GM12878 (cell line): ENCODE measurements at regions not wholly inside any gene's neighbourhood (a gene's known extent, or its start where the extent isn't known, plus 50 kb on each side); places are given as distances from the start of the nearest gene placed in this dataset.

Experiments used
- ATAC-seq: fragments of 200-7000 bp; cut with Tn5 transposase; 3 replicates; pipeline ENCODE4 v1.9.1; 2020; ENCODE audit warnings: mild to moderate bottlenecking, moderate library complexity
- BruUV-seq: library from RNA; stranded (reverse); fragments of 400-500 nt; replicated peaks from 2 replicates; lab custom pipeline; 2021; lab: Mats Ljungman, UMichigan
- CTCF ChIA-PET: fragments of 300-600 bp; sonication (Branson Sonifier 250); formaldehyde crosslinking; extraction: SDS; loops from one replicate; lab custom pipeline; 2021; ENCODE audit warnings: inconsistent platforms; lab: Yijun Ruan, JAX
- POLR2A ChIA-PET: fragments of 350-600 bp; formaldehyde crosslinking; extraction: SDS; loops from one replicate; lab custom pipeline; 2021; ENCODE audit warnings: inconsistent platforms; lab: Charles Lee
- RAD21 ChIA-PET: fragments of 300-600 bp; sonication (Branson Sonifier 250); formaldehyde crosslinking; loops from one replicate; lab custom pipeline; 2023; ENCODE audit warnings: antibody characterized with exemption; ENCODE audit not compliant: unreplicated experiment; lab: Charles Lee
- SMC1A ChIA-PET: fragments of 300-600 bp; sonication (Branson Sonifier 250); formaldehyde crosslinking; loops from one replicate; lab custom pipeline; 2023; ENCODE audit not compliant: unreplicated experiment, uncharacterized antibody; lab: Charles Lee
- DNase-seq: peaks from one replicate; pipeline ENCODE4 v3.0.0-alpha.2; 2011; ENCODE audit warnings: low read depth, low spot score
- FAIRE-seq: peaks from 3 replicates; lab custom pipeline; 2011; peaks lifted over from hg19 to GRCh38; lab: Jason Lieb, UNC
- H2AFZ ChIP-seq: 2 replicates; pipeline ENCODE4 v1.6.0; 2011; ENCODE audit warnings: low read depth, low read length, control low read depth; ENCODE audit not compliant: control insufficient read depth
- H3K27ac ChIP-seq: 2 replicates; pipeline ENCODE4 v1.5.1; 2011; ENCODE audit warnings: control low read depth; ENCODE audit not compliant: control insufficient read depth, insufficient read depth
- H3K27me3 ChIP-seq, 2 experiments: replicated peaks in 1 of 2; 2 replicates each; pipeline versions ENCODE4 v1.6.0 to v1.6.1; 2011; ENCODE audit warnings: low read length in 1 of 2; ENCODE audit not compliant: control insufficient read depth in 2 of 2, insufficient read depth in 2 of 2
- H3K36me3 ChIP-seq, 2 experiments: 2 replicates each; pipeline ENCODE4 v1.5.1; 2011; ENCODE audit warnings: low read length in 1 of 2; ENCODE audit not compliant: control insufficient read depth in 2 of 2, insufficient read depth in 2 of 2
- H3K4me1 ChIP-seq: 2 replicates; pipeline ENCODE4 v1.6.1; 2011; ENCODE audit warnings: mild to moderate bottlenecking, low read length, moderate library complexity, mixed read lengths; ENCODE audit not compliant: control insufficient read depth, insufficient read depth
- H3K4me2 ChIP-seq: 2 replicates; pipeline ENCODE4 v1.6.0; 2011; ENCODE audit warnings: control low read depth; ENCODE audit not compliant: control insufficient read depth, insufficient read depth
- H3K4me3 ChIP-seq: fragments of 200-600 bp; sonication (generic); 2 replicates; pipeline ENCODE4 v1.5.1; 2016
- H3K79me2 ChIP-seq: 2 replicates; pipeline ENCODE4 v1.6.0; 2011; ENCODE audit warnings: low read length; ENCODE audit not compliant: control insufficient read depth, insufficient read depth
- H3K9ac ChIP-seq: 2 replicates; pipeline ENCODE4 v1.8.0; 2011; ENCODE audit warnings: low read length, control low read depth, mixed read lengths; ENCODE audit not compliant: control insufficient read depth, insufficient read depth
- H3K9me3 ChIP-seq: replicated peaks from 3 replicates; pipeline ENCODE4 v1.5.1; 2011; ENCODE audit warnings: mild to moderate bottlenecking, low read length; ENCODE audit not compliant: control insufficient read depth, insufficient read depth
- H4K20me1 ChIP-seq: 2 replicates; pipeline ENCODE4 v1.6.0; 2011; ENCODE audit not compliant: control insufficient read depth, insufficient read depth
- FOXK2 ChIP-seq: fragments of 450-650 bp; IDR thresholded peaks from 2 replicates; pipeline ENCODE4 v1.6.1; 2017; ENCODE audit warnings: mild to moderate bottlenecking, moderate library complexity
- MTA3 ChIP-seq: IDR thresholded peaks from 2 replicates; pipeline ENCODE4 v1.6.1; 2012; ENCODE audit warnings: low read length, inconsistent platforms, borderline replicate concordance
- NFYA ChIP-seq: IDR thresholded peaks from 2 replicates; pipeline ENCODE4 v1.6.1; 2011; ENCODE audit warnings: low read depth, mild to moderate bottlenecking, low read length, improper control_type of control experiment, borderline replicate concordance
- SIN3A ChIP-seq: IDR thresholded peaks from 2 replicates; pipeline ENCODE4 v1.6.1; 2012; ENCODE audit warnings: low read depth, low read length, improper control_type of control experiment
- SRF ChIP-seq, 2 experiments: IDR thresholded peaks; 2 replicates each; pipeline ENCODE4 v1.6.1; 2011; ENCODE audit warnings: low read depth in 2 of 2, low read length in 2 of 2, mild to moderate bottlenecking in 1 of 2, moderate library complexity in 1 of 2
- ZZZ3 ChIP-seq: IDR thresholded peaks from 2 replicates; pipeline ENCODE4 v1.6.1; 2011; ENCODE audit warnings: low read depth; ENCODE audit not compliant: control insufficient read depth, insufficient read length
- WGBS: methylation state at CpG from one replicate; pipeline ENCODE4 v1.1.6; 2016; ENCODE audit warnings: low lambda C conversion rate; ENCODE audit not compliant: insufficient replicate concordance, insufficient coverage; ENCODE audit errors: missing lambda C conversion rate; 5-methylcytosine and 5-hydroxymethylcytosine counted together
- in situ Hi-C: fragments of 300-500 bp; cut with MboI; formaldehyde crosslinking; loops from 9 replicates; pipeline ENCODE4 v1.14.3; 2018; ENCODE audit warnings: mixed read lengths
- intact Hi-C: fragments of 100-400 bp; cut with micrococcal nuclease; formaldehyde crosslinking; loops from one replicate; pipeline ENCODE4 v1.14.2; 2022; ENCODE audit not compliant: unreplicated experiment
- TF ChIP-seq, protein P1 (sequence below): fragments of 450-650 bp; IDR thresholded peaks from 2 replicates; pipeline ENCODE4 v1.6.1; 2016; ENCODE audit warnings: mild to moderate bottlenecking

- no peak for TF ChIP-seq NFYA
- no peak for TF ChIP-seq FOXK2
- no peak for TF ChIP-seq MTA3
- Histone ChIP-seq H4K20me1 (no peaks in the 10 kb centered on the region), H3K36me3 (no peaks in the 10 kb centered on the region), H3K4me2 (no peak overlapping the region), H3K9me3 (no peaks in the 10 kb centered on the region), H3K4me1 (no peaks in the 10 kb centered on the region), H3K4me3 (no peak overlapping the region), H3K27ac (no peak overlapping the region), H2AFZ (no peak overlapping the region), H3K79me2 (no peaks in the 10 kb centered on the region), H3K27me3 (no peaks in the 10 kb centered on the region), H3K9ac (no peak overlapping the region)
- CTCF ChIA-PET = interaction anchor here (2.0 kb wide), 1 partner anchor 12 kb away, joined by 8 read pairs; no protein-coding TSS in a partner anchor
- intact Hi-C loops = no loop called here
- ATAC-seq (no peak), DNase-seq (no peak), FAIRE-seq (no peak)
- RAD21 ChIA-PET = no interaction called here
- SMC1A ChIA-PET = no interaction called here
- WGBS = 64% methylated on average over 2 of the region's 2 CpGs
- BruUV-seq = no TSS peak
- POLR2A ChIA-PET = no interaction called here
- in situ Hi-C loops = no loop called here
Observed at GRCh38 chr3:160150525-160150924, 74.7 kb upstream of the C3orf80 start.

DNA sequence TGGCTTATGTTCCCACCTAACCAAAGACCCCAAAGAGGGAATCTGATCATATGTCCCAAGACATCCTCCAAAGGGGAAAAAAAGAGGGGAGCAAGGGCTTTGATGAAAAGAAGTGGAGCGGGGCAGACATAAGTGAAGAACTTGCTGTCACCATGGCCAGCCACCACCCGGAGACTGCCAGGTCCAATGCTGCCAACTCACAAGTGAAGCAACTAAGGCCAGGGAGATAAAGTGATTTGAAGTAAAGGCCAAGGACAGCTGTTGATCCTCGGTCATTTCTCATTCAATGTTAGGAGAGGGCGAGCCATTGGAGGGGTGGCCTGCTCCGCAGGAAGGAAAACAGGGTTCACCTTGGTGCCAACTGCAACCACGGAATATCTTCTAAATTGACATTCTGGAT lies 72.6 kb upstream of the C3orf80 start:
- H3K27ac ChIP-seq = no peak overlapping the region
- no peaks in the 10 kb centered on the region for H3K79me2 ChIP-seq
- no TSS peak for BruUV-seq
- H3K4me1 ChIP-seq = no peaks in the 10 kb centered on the region
- FAIRE-seq (no peak), ATAC-seq (no peak), DNase-seq (no peak)
- SMC1A ChIA-PET = interaction anchor here (0.6 kb wide), 1 partner anchor 313 kb away, joined by 3 read pairs; no protein-coding TSS in a partner anchor
- no peak overlapping the region for H3K4me3 ChIP-seq
- POLR2A ChIA-PET = no interaction called here
- H3K9ac ChIP-seq = no peak overlapping the region
- H3K9me3 ChIP-seq = no peaks in the 10 kb centered on the region
- CTCF ChIA-PET = no interaction called here
- RAD21 ChIA-PET = no interaction called here
- WGBS = 41% methylated on average over 6 of the region's 6 CpGs
- no peak overlapping the region for H2AFZ ChIP-seq
- in situ Hi-C loops = no loop called here
- H3K4me2 ChIP-seq = no peak overlapping the region
- H4K20me1 ChIP-seq = no peaks in the 10 kb centered on the region
- no peak for TF ChIP-seq SRF (IDR thresholded peaks at IDR 0.05; ENCODE audit: low read depth in 2 of 2, low read length in 2 of 2)
- TF ChIP-seq, protein P1, sequence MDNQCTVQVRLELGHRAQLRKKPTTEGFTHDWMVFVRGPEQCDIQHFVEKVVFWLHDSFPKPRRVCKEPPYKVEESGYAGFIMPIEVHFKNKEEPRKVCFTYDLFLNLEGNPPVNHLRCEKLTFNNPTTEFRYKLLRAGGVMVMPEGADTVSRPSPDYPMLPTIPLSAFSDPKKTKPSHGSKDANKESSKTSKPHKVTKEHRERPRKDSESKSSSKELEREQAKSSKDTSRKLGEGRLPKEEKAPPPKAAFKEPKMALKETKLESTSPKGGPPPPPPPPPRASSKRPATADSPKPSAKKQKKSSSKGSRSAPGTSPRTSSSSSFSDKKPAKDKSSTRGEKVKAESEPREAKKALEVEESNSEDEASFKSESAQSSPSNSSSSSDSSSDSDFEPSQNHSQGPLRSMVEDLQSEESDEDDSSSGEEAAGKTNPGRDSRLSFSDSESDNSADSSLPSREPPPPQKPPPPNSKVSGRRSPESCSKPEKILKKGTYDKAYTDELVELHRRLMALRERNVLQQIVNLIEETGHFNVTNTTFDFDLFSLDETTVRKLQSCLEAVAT = no peak
- TF ChIP-seq SIN3A = no peak
- TF ChIP-seq ZZZ3 = no peak
- no peaks in the 10 kb centered on the region for H3K27me3 ChIP-seq
- intact Hi-C loops = no loop called here
- no peaks in the 10 kb centered on the region for H3K36me3 ChIP-seq
